GM23338 (cell line): ENCODE measurements at regions not wholly inside any gene's neighbourhood (a gene's known extent, or its start where the extent isn't known, plus 50 kb on each side); places are given as distances from the start of the nearest gene placed in this dataset.

ENCODE experiments used
- ATAC-seq: fragments of 200-7000 bp; cut with Tn5 transposase; 3 replicates; pipeline ENCODE4 v1.9.1; 2020
- DNase-seq: peaks from one replicate; pipeline ENCODE4 v3.0.0-alpha.2; 2015; ENCODE audit warnings: low spot score
- H2AFZ ChIP-seq: fragments of 200-600 bp; sonication (generic); 2 replicates; pipeline ENCODE4 v1.8.0; 2016; ENCODE audit warnings: antibody characterized with exemption, mild to moderate bottlenecking, moderate library complexity
- H3F3A ChIP-seq: fragments of 200-600 bp; sonication (generic); replicated peaks from 2 replicates; pipeline ENCODE4 v1.8.0; 2017; ENCODE audit warnings: antibody characterized with exemption, mixed run types, low read depth
- H3K27ac ChIP-seq: fragments of 200-600 bp; sonication (generic); 2 replicates; pipeline ENCODE4 v1.6.1; 2016; ENCODE audit warnings: low read depth
- H3K27me3 ChIP-seq: fragments of 200-600 bp; sonication (generic); 2 replicates; pipeline ENCODE4 v1.8.0; 2016; ENCODE audit warnings: mild to moderate bottlenecking, mixed run types, moderate library complexity; ENCODE audit not compliant: insufficient read depth
- H3K36me3 ChIP-seq: fragments of 200-600 bp; sonication (generic); 2 replicates; pipeline ENCODE4 v1.8.0; 2016; ENCODE audit warnings: mild to moderate bottlenecking; ENCODE audit not compliant: insufficient read depth
- H3K4me1 ChIP-seq: fragments of 200-600 bp; sonication (generic); 2 replicates; pipeline ENCODE4 v1.8.0; 2016; ENCODE audit warnings: mild to moderate bottlenecking, moderate library complexity; ENCODE audit not compliant: insufficient read depth
- H3K4me2 ChIP-seq: fragments of 200-600 bp; sonication (generic); 2 replicates; pipeline ENCODE4 v1.7.1; 2017; ENCODE audit warnings: mixed run types
- H3K4me3 ChIP-seq: fragments of 200-600 bp; sonication (generic); 2 replicates; pipeline ENCODE4 v1.6.1; 2016; ENCODE audit warnings: mixed run types
- H3K79me2 ChIP-seq: fragments of 200-600 bp; sonication (generic); replicated peaks from 2 replicates; pipeline ENCODE4 v1.8.0; 2017; ENCODE audit warnings: mild to moderate bottlenecking; ENCODE audit not compliant: insufficient read depth
- H3K9me2 ChIP-seq: fragments of 200-600 bp; sonication (generic); 2 replicates; pipeline ENCODE4 v1.8.0; 2017; ENCODE audit not compliant: insufficient read depth
- H4K20me1 ChIP-seq: fragments of 200-600 bp; sonication (generic); replicated peaks from 2 replicates; pipeline ENCODE4 v1.8.0; 2017; ENCODE audit warnings: mild to moderate bottlenecking; ENCODE audit not compliant: insufficient read depth
- H3K27ac Mint-ChIP-seq: 2 replicates; pipeline ENCODE4 v1.8.0; 2020; ENCODE audit warnings: inconsistent platforms, mild to moderate bottlenecking, moderate library complexity, mixed read lengths
- H3K27me3 Mint-ChIP-seq: 3 replicates; pipeline ENCODE4 v1.8.0; 2022; ENCODE audit warnings: low read depth, mild to moderate bottlenecking, moderate library complexity, mixed read lengths, inconsistent platforms; ENCODE audit not compliant: insufficient read depth, poor library complexity
- H3K36me3 Mint-ChIP-seq: 3 replicates; pipeline ENCODE4 v1.8.0; 2021; ENCODE audit warnings: low read depth, mild to moderate bottlenecking, inconsistent platforms, moderate library complexity, mixed read lengths
- H3K4me1 Mint-ChIP-seq: 3 replicates; pipeline ENCODE4 v1.8.0; 2020; ENCODE audit warnings: mild to moderate bottlenecking, inconsistent platforms, mixed read lengths
- H3K4me3 Mint-ChIP-seq: 3 replicates; pipeline ENCODE4 v1.8.0; 2021; ENCODE audit warnings: moderate library complexity, mild to moderate bottlenecking, inconsistent platforms, mixed read lengths
- H3K9me3 Mint-ChIP-seq: 3 replicates; pipeline ENCODE4 v1.8.0; 2020; ENCODE audit warnings: moderate library complexity, mild to moderate bottlenecking, inconsistent platforms, mixed read lengths
- CREB1 ChIP-seq: fragments of 250-450 bp; sonication (Bioruptor Pico); IDR thresholded peaks from 2 replicates; pipeline ENCODE4 v1.5.0; 2020; ENCODE audit warnings: low read depth, mild to moderate bottlenecking, moderate library complexity
- EZH2 ChIP-seq: fragments of 200-600 bp; sonication (generic); IDR thresholded peaks from one replicate; pipeline ENCODE4 v1.8.0; 2017; ENCODE audit warnings: antibody characterized with exemption, mild to moderate bottlenecking, low read depth; ENCODE audit not compliant: unreplicated experiment
- EZH2phosphoT487 ChIP-seq: fragments of 200-600 bp; sonication (generic); IDR thresholded peaks from one replicate; pipeline ENCODE4 v1.8.1; 2018; ENCODE audit warnings: antibody characterized with exemption; ENCODE audit not compliant: unreplicated experiment
- JUNB ChIP-seq: IDR thresholded peaks from one replicate; pipeline ENCODE4 v1.6.1; 2016; ENCODE audit warnings: antibody characterized with exemption; ENCODE audit not compliant: unreplicated experiment
- NANOG ChIP-seq: IDR thresholded peaks from 2 replicates; pipeline ENCODE4 v1.6.1; 2016; ENCODE audit warnings: antibody characterized with exemption, borderline replicate concordance
- POLR2AphosphoS5 ChIP-seq: IDR thresholded peaks from 2 replicates; pipeline ENCODE4 v1.6.1; 2016; ENCODE audit warnings: antibody characterized with exemption, low read depth
- STAT1 ChIP-seq: IDR thresholded peaks from one replicate; pipeline ENCODE4 v1.6.1; 2016; ENCODE audit warnings: antibody characterized with exemption; ENCODE audit not compliant: unreplicated experiment
- ZNF114 ChIP-seq: fragments of 250-450 bp; sonication (Bioruptor Pico); IDR thresholded peaks from 2 replicates; pipeline ENCODE4 v1.5.0; 2020; ENCODE audit warnings: mild to moderate bottlenecking, moderate library complexity
- ZNF331 ChIP-seq: fragments of 250-450 bp; sonication (Bioruptor Pico); IDR thresholded peaks from 2 replicates; pipeline ENCODE4 v1.5.0; 2020; ENCODE audit warnings: low read depth, mild to moderate bottlenecking, moderate library complexity
- ZNF462 ChIP-seq: fragments of 250-450 bp; sonication (Bioruptor Pico); IDR thresholded peaks from 2 replicates; pipeline ENCODE4 v1.5.0; 2020; ENCODE audit warnings: mild to moderate bottlenecking, moderate library complexity
- TF ChIP-seq, protein P1 (sequence below): IDR thresholded peaks from 2 replicates; pipeline ENCODE4 v1.6.1; 2016; ENCODE audit warnings: antibody characterized with exemption
- TF ChIP-seq, protein P2 (sequence below), 2 experiments: fragments of 200-600 bp in 1 of 2; sonication (generic) in 1 of 2; conservative IDR thresholded peaks; 2 replicates each; pipeline versions ENCODE4 v1.5.1 to v1.6.1; 2016 to 2017; ENCODE audit warnings: antibody characterized with exemption in 2 of 2, low read depth in 2 of 2, mild to moderate bottlenecking in 2 of 2, moderate library complexity in 1 of 2
- TF ChIP-seq, protein P3 (sequence below): IDR thresholded peaks from one replicate; pipeline ENCODE4 v1.6.1; 2018; ENCODE audit warnings: antibody characterized with exemption; ENCODE audit not compliant: unreplicated experiment

DNA sequence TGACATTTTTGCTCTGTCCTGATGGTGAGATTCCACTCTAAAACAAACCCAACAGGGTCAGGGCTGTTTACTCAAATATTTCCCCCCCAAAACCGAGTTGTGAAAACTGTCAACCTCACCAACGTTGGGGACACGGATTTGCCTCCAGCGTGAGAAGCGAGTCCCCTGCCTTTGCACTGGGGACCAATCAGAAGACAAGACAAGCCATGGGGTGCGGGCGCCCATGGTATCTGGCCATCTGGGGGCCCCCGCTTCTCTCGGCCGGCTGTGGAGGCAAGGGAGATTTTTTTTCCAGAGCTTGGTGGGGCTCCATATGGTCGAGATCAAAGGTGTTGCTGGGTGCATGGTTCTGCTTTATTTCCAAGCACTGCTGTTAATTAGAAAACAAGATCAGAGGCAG lies 272.1 kb downstream of the BCL11B start:
- DNase-seq, result no peak
- H3K27me3 Mint-ChIP-seq, result peaks cover 5% of the 10 kb centered on the region
- Histone ChIP-seq H3K4me1 (peaks cover 10% of the 10 kb centered on the region), H3K79me2 (no peaks in the 10 kb centered on the region), H4K20me1 (no peaks in the 10 kb centered on the region), H3K27me3 (no peaks in the 10 kb centered on the region), H3K27ac (no peak overlapping the region), H3K36me3 (no peaks in the 10 kb centered on the region), H3K9me2 (0 out of 2 replicates have a peak, but pooled peaks cover 14% of the 10 kb centered on the region), H2AFZ (no peak overlapping the region), H3F3A (no peaks in the 10 kb centered on the region), H3K4me2 (no peak overlapping the region), H3K4me3 (no peak overlapping the region)
- H3K9me3 Mint-ChIP-seq, result no peaks in the 10 kb centered on the region
- ATAC-seq, result no peak
- H3K27ac Mint-ChIP-seq, result no peak overlapping the region
- no peaks in the 10 kb centered on the region; the same call in 2 of the 3 replicates for H3K36me3 Mint-ChIP-seq
- no peak for TF ChIP-seq EZH2phosphoT487
- TF ChIP-seq CREB1 (CRISPR knock-in tag), result no peak
- TF ChIP-seq, protein P1, sequence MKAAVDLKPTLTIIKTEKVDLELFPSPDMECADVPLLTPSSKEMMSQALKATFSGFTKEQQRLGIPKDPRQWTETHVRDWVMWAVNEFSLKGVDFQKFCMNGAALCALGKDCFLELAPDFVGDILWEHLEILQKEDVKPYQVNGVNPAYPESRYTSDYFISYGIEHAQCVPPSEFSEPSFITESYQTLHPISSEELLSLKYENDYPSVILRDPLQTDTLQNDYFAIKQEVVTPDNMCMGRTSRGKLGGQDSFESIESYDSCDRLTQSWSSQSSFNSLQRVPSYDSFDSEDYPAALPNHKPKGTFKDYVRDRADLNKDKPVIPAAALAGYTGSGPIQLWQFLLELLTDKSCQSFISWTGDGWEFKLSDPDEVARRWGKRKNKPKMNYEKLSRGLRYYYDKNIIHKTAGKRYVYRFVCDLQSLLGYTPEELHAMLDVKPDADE, result no peak
- TF ChIP-seq, protein P2, sequence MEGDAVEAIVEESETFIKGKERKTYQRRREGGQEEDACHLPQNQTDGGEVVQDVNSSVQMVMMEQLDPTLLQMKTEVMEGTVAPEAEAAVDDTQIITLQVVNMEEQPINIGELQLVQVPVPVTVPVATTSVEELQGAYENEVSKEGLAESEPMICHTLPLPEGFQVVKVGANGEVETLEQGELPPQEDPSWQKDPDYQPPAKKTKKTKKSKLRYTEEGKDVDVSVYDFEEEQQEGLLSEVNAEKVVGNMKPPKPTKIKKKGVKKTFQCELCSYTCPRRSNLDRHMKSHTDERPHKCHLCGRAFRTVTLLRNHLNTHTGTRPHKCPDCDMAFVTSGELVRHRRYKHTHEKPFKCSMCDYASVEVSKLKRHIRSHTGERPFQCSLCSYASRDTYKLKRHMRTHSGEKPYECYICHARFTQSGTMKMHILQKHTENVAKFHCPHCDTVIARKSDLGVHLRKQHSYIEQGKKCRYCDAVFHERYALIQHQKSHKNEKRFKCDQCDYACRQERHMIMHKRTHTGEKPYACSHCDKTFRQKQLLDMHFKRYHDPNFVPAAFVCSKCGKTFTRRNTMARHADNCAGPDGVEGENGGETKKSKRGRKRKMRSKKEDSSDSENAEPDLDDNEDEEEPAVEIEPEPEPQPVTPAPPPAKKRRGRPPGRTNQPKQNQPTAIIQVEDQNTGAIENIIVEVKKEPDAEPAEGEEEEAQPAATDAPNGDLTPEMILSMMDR (conservative IDR thresholded peaks at IDR 0.05; ENCODE audit: low read depth in 2 of 2), result no peak
- TF ChIP-seq JUNB, result no peak
- TF ChIP-seq STAT1, result no peak
- no peak for TF ChIP-seq POLR2AphosphoS5
- TF ChIP-seq ZNF331 (CRISPR knock-in tag), result no peak
- TF ChIP-seq EZH2, result no peak
- TF ChIP-seq ZNF114 (CRISPR knock-in tag), result no peak
- TF ChIP-seq, protein P3, sequence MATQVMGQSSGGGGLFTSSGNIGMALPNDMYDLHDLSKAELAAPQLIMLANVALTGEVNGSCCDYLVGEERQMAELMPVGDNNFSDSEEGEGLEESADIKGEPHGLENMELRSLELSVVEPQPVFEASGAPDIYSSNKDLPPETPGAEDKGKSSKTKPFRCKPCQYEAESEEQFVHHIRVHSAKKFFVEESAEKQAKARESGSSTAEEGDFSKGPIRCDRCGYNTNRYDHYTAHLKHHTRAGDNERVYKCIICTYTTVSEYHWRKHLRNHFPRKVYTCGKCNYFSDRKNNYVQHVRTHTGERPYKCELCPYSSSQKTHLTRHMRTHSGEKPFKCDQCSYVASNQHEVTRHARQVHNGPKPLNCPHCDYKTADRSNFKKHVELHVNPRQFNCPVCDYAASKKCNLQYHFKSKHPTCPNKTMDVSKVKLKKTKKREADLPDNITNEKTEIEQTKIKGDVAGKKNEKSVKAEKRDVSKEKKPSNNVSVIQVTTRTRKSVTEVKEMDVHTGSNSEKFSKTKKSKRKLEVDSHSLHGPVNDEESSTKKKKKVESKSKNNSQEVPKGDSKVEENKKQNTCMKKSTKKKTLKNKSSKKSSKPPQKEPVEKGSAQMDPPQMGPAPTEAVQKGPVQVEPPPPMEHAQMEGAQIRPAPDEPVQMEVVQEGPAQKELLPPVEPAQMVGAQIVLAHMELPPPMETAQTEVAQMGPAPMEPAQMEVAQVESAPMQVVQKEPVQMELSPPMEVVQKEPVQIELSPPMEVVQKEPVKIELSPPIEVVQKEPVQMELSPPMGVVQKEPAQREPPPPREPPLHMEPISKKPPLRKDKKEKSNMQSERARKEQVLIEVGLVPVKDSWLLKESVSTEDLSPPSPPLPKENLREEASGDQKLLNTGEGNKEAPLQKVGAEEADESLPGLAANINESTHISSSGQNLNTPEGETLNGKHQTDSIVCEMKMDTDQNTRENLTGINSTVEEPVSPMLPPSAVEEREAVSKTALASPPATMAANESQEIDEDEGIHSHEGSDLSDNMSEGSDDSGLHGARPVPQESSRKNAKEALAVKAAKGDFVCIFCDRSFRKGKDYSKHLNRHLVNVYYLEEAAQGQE, result no peak
- no peak for TF ChIP-seq NANOG
- TF ChIP-seq ZNF462 (CRISPR knock-in tag), result no peak
- H3K4me1 Mint-ChIP-seq, result peaks cover 11% of the 10 kb centered on the region
- H3K4me3 Mint-ChIP-seq, result no peak overlapping the region
